HCT116 (cell line): ENCODE measurements at regions not wholly inside any gene's neighbourhood (a gene's known extent, or its start where the extent isn't known, plus 50 kb on each side); places are given as distances from the start of the nearest gene placed in this dataset.

Experiments used
- ATAC-seq: fragments of 200-7000 bp; cut with Tn5 transposase; 2 replicates; pipeline ENCODE4 v1.9.1; 2020; ENCODE audit warnings: mild to moderate bottlenecking, moderate library complexity
- BruUV-seq: library from RNA; stranded (reverse); fragments of 400-500 nt; replicated peaks from 2 replicates; lab custom pipeline; 2021; lab: Mats Ljungman, UMichigan
- CTCF ChIA-PET: fragments of 300-600 bp; sonication (Branson Sonifier 250); formaldehyde crosslinking; loops from one replicate; lab custom pipeline; 2021; ENCODE audit warnings: antibody characterized with exemption; lab: Charles Lee
- POLR2A ChIA-PET: fragments of 300-600, 350-600 bp; sonication (Branson Sonifier 250); formaldehyde crosslinking; loops from one replicate; lab custom pipeline; 2021; ENCODE audit warnings: antibody characterized with exemption; lab: Charles Lee
- RAD21 ChIA-PET, 2 experiments: fragments of 300-600 bp; sonication (Branson Sonifier 250); formaldehyde crosslinking; loops; one replicate each; lab custom pipeline; 2023; ENCODE audit warnings: low total read pairs in 2 of 2; ENCODE audit not compliant: uncharacterized antibody in 2 of 2, unreplicated experiment in 2 of 2, low non-redundant PET in 1 of 2; lab: Charles Lee
- DNase-seq: peaks from one replicate; pipeline ENCODE4 v3.0.0-alpha.2; 2010; ENCODE audit warnings: low read depth, low spot score
- H2AFZ ChIP-seq: fragments of 200-600 bp; shearing (Covaris generic), sonication (generic); 2 replicates; pipeline ENCODE4 v1.6.1; 2017; ENCODE audit warnings: low read depth, mixed run types, mixed read lengths, antibody characterized with exemption, low read length; ENCODE audit not compliant: poor library complexity, severe bottlenecking
- H3K27ac ChIP-seq: 2 replicates; pipeline ENCODE4 v1.5.1; 2012; ENCODE audit warnings: low read depth, low read length
- H3K27me3 ChIP-seq: fragments of 200-600 bp; sonication (generic); 2 replicates; pipeline ENCODE4 v1.6.1; 2016; ENCODE audit warnings: mixed run types, low read length, mixed read lengths; ENCODE audit not compliant: insufficient read depth
- H3K36me3 ChIP-seq, 2 experiments: fragments of 200-500 bp in 1 of 2; fragments of 200-600 bp in 1 of 2; sonication (Bioruptor generic) in 1 of 2; sonication (generic) in 1 of 2; 2 replicates each; pipeline versions ENCODE4 v1.5.1 to v1.6.1; 2014 to 2016; ENCODE audit warnings: low read length in 2 of 2, inconsistent platforms in 1 of 2, mixed read lengths in 1 of 2, mixed run types in 1 of 2; ENCODE audit not compliant: insufficient read depth in 2 of 2, control insufficient read depth in 1 of 2
- H3K4me1 ChIP-seq, 2 experiments: fragments of 200-600 bp in 1 of 2; sonication (generic) in 1 of 2; 2 replicates each; pipeline versions ENCODE4 v1.5.1 to v1.6.1; 2012 to 2017; ENCODE audit warnings: low read length in 2 of 2, inconsistent platforms in 1 of 2, mild to moderate bottlenecking in 1 of 2, mixed read lengths in 1 of 2, mixed run types in 1 of 2, moderate library complexity in 1 of 2; ENCODE audit not compliant: insufficient read depth in 2 of 2, control insufficient read depth in 1 of 2
- H3K4me2 ChIP-seq: fragments of 200-600 bp; sonication (generic); 2 replicates; pipeline ENCODE4 v1.6.1; 2017; ENCODE audit warnings: mixed run types, low read length, mixed read lengths
- H3K4me3 ChIP-seq, 2 experiments: fragments of 200-600 bp in 1 of 2; sonication (generic) in 1 of 2; replicated peaks in 1 of 2; 2 replicates each; pipeline ENCODE4 v1.5.1; 2011 to 2016; ENCODE audit warnings: low read length in 2 of 2, control low read depth in 1 of 2, low read depth in 1 of 2, mild to moderate bottlenecking in 1 of 2, mixed read lengths in 1 of 2, mixed run types in 1 of 2
- H3K79me2 ChIP-seq: fragments of 200-600 bp; sonication (generic); 2 replicates; pipeline ENCODE4 v1.6.1; 2017; ENCODE audit warnings: mild to moderate bottlenecking, mixed run types, low read length, moderate library complexity, mixed read lengths; ENCODE audit not compliant: insufficient read depth
- H3K9ac ChIP-seq: fragments of 200-600 bp; sonication (generic); 2 replicates; pipeline ENCODE4 v1.6.1; 2016; ENCODE audit warnings: low read length, mixed read lengths
- H3K9me2 ChIP-seq: fragments of 200-600 bp; sonication (generic), shearing (Covaris generic); 2 replicates; pipeline ENCODE4 v1.6.1; 2017; ENCODE audit warnings: mixed run types, mild to moderate bottlenecking, moderate library complexity; ENCODE audit not compliant: insufficient read depth
- H3K9me3 ChIP-seq, 2 experiments: fragments of 200-500 bp in 1 of 2; fragments of 200-600 bp in 1 of 2; sonication (Bioruptor generic) in 1 of 2; sonication (generic) in 1 of 2; 2 replicates each; pipeline ENCODE4 v1.6.1; 2014 to 2017; ENCODE audit warnings: low read length in 2 of 2, mixed read lengths in 2 of 2, inconsistent platforms in 1 of 2, low read depth in 1 of 2, mild to moderate bottlenecking in 1 of 2, mixed run types in 1 of 2, moderate library complexity in 1 of 2; ENCODE audit not compliant: control insufficient read depth in 1 of 2, insufficient read depth in 1 of 2
- H4K20me1 ChIP-seq: fragments of 200-600 bp; sonication (generic), shearing (Covaris generic); 2 replicates; pipeline ENCODE4 v1.6.1; 2017; ENCODE audit warnings: mixed run types, mild to moderate bottlenecking, moderate library complexity; ENCODE audit not compliant: insufficient read depth
- CBX3 ChIP-seq: IDR thresholded peaks from 2 replicates; pipeline ENCODE4 v1.6.1; 2012; ENCODE audit warnings: low read depth
- CEBPB ChIP-seq: IDR thresholded peaks from 2 replicates; pipeline ENCODE4 v1.6.1; 2012; ENCODE audit warnings: low read depth
- EZH2 ChIP-seq: fragments of 200-600 bp; sonication (generic); IDR thresholded peaks from 2 replicates; pipeline ENCODE4 v1.6.1; 2017; ENCODE audit warnings: antibody characterized with exemption, mixed run types
- EZH2phosphoT487 ChIP-seq: fragments of 200-600 bp; IDR thresholded peaks from 2 replicates; pipeline ENCODE4 v1.6.1; 2018; ENCODE audit warnings: antibody characterized with exemption, borderline replicate concordance
- FOSL1 ChIP-seq: IDR thresholded peaks from 2 replicates; pipeline ENCODE4 v1.6.1; 2012; ENCODE audit warnings: low read depth
- POLR2A ChIP-seq: IDR thresholded peaks from 2 replicates; pipeline ENCODE4 v1.7.0; 2011; ENCODE audit warnings: borderline replicate concordance; ENCODE audit not compliant: insufficient read depth, insufficient read length; ENCODE audit errors: extremely low read depth
- POLR2AphosphoS5 ChIP-seq: IDR thresholded peaks from 2 replicates; pipeline ENCODE4 v1.6.1; 2011; ENCODE audit warnings: mild to moderate bottlenecking, low read depth, low read length, moderate library complexity
- SIN3A ChIP-seq: IDR thresholded peaks from 2 replicates; pipeline ENCODE4 v1.6.1; 2012; ENCODE audit warnings: low read depth
- SP1 ChIP-seq: IDR thresholded peaks from 2 replicates; pipeline ENCODE4 v1.6.1; 2012; ENCODE audit warnings: low read depth
- SRF ChIP-seq: IDR thresholded peaks from 2 replicates; pipeline ENCODE4 v1.6.1; 2012; ENCODE audit warnings: low read depth
- TCF7L2 ChIP-seq: IDR thresholded peaks from 2 replicates; pipeline ENCODE4 v1.7.0; 2011; ENCODE audit warnings: borderline replicate concordance, inconsistent platforms; ENCODE audit not compliant: insufficient read depth, insufficient read length; ENCODE audit errors: extremely low read depth
- YY1 ChIP-seq: IDR thresholded peaks from 2 replicates; pipeline ENCODE4 v1.6.1; 2011; ENCODE audit warnings: low read length, low read depth, moderate library complexity, mild to moderate bottlenecking; ENCODE audit not compliant: insufficient replicate concordance; ENCODE audit errors: extremely low read depth
- ZFX ChIP-seq: fragments of 450-650 bp; IDR thresholded peaks from 2 replicates; pipeline ENCODE4 v1.6.1; 2017
- ZNF274 ChIP-seq: fragments of 200-500 bp; sonication (Bioruptor generic); IDR thresholded peaks from 2 replicates; pipeline ENCODE4 v1.6.1; 2014; ENCODE audit warnings: mild to moderate bottlenecking, low read depth, low read length, inconsistent platforms
- intact Hi-C: fragments of 100-400 bp; cut with micrococcal nuclease; formaldehyde crosslinking; loops from 2 replicates; pipeline ENCODE4 v1.10.0; 2022
- TF ChIP-seq, protein P1 (sequence below): IDR thresholded peaks from 2 replicates; pipeline ENCODE4 v1.6.1; 2012
- TF ChIP-seq, protein P2 (sequence below): IDR thresholded peaks from 2 replicates; pipeline ENCODE4 v1.6.1; 2012
- TF ChIP-seq, protein P3 (sequence below): IDR thresholded peaks from 2 replicates; pipeline ENCODE4 v1.6.1; 2012; ENCODE audit warnings: low read depth

DNA sequence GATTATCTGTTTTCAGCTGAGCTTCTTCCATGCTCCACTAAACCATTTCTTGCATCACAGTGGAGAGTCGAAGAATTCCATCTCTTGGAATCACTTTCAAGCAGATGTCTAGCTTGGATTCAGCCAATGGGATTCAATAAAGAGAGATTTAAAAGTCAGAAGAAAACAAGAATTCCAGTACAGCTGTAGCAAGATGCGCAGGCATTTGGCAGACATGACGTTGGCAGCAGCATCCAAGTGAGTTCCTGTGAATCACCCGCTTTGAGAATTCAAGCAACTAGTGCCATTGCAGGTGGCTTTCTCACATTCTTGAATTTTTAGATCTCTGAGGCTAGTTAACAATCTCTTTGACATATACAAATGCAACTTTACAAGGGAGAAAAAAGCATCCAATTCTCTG lies 467.0 kb downstream of the CDH10 start:
- ChIA-PET POLR2A (no interaction called here), CTCF (no interaction called here), RAD21 (no interaction called here)
- no peaks in the 10 kb centered on the region for H3K79me2 ChIP-seq
- no peaks in the 10 kb centered on the region for H3K27me3 ChIP-seq
- no peak overlapping the region for H3K27ac ChIP-seq
- no peak overlapping the region for H2AFZ ChIP-seq
- no peaks in the 10 kb centered on the region for H3K4me1 ChIP-seq
- no peak overlapping the region for H3K9ac ChIP-seq
- no peak for ATAC-seq
- TF ChIP-seq SRF (no peak), ZNF274 (no peak), CBX3 (no peak), EZH2 (no peak)
- TF ChIP-seq, protein P1, sequence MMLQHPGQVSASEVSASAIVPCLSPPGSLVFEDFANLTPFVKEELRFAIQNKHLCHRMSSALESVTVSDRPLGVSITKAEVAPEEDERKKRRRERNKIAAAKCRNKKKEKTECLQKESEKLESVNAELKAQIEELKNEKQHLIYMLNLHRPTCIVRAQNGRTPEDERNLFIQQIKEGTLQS: no peak
- no peak overlapping the region for H3K4me2 ChIP-seq
- peaks cover 5 to 15% of the 10 kb centered on the region in 2 experiments; a peak in 3 of 4 replicates for H3K9me3 ChIP-seq
- no peaks in the 10 kb centered on the region for H3K36me3 ChIP-seq
- no peak overlapping the region for H3K4me3 ChIP-seq
- BruUV-seq: no TSS peak
- intact Hi-C loops: no loop called here
- H3K9me2 ChIP-seq: no peaks in the 10 kb centered on the region
- H4K20me1 ChIP-seq: no peaks in the 10 kb centered on the region
- DNase-seq: no peak

DNA sequence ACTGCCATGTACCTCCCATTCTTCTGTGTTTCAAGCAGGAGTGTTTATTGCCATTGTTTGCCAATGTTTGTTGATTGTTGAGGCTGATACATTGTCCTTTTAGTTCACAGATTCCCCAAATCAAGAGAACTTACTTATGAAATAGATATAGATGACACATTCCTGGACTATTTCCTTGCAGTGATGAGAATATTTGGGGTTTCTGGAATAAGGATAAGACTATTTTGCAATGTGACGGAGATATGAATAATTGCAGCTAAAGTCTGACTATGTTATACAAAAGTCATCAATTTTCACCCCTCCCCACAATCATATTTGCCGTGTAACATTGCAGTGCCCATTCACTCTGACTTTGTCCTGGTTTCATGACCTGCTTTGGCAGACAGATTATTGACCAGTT lies 460.8 kb downstream of the CDH10 start:
- BruUV-seq: no TSS peak
- intact Hi-C loops: no loop called here
- H3K79me2 ChIP-seq: no peaks in the 10 kb centered on the region
- CTCF ChIA-PET: no interaction called here
- no peaks in the 10 kb centered on the region for H4K20me1 ChIP-seq
- H3K4me2 ChIP-seq: no peak overlapping the region
- H3K36me3 ChIP-seq: no peaks in the 10 kb centered on the region
- H3K4me1 ChIP-seq: no peaks in the 10 kb centered on the region
- no peak overlapping the region for H3K27ac ChIP-seq
- no peak overlapping the region for H2AFZ ChIP-seq
- DNase-seq (no peak), ATAC-seq (no peak)
- H3K9ac ChIP-seq: no peak overlapping the region
- no peaks in the 10 kb centered on the region for H3K9me2 ChIP-seq
- RAD21 ChIA-PET: no interaction called here
- POLR2A ChIA-PET: no interaction called here
- H3K9me3 ChIP-seq: peaks cover 5 to 20% of the 10 kb centered on the region in 2 experiments; a peak in 3 of 4 replicates
- H3K27me3 ChIP-seq: no peaks in the 10 kb centered on the region
- no peak overlapping the region for H3K4me3 ChIP-seq
- TF ChIP-seq, protein P2, sequence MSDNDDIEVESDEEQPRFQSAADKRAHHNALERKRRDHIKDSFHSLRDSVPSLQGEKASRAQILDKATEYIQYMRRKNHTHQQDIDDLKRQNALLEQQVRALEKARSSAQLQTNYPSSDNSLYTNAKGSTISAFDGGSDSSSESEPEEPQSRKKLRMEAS: no peak
- TF ChIP-seq TCF7L2 (no peak), ZFX (no peak), ZNF274 (no peak), EZH2 (no peak), POLR2A (no peak), EZH2phosphoT487 (no peak), SIN3A (no peak), CEBPB (no peak), SP1 (no peak), YY1 (no peak), POLR2AphosphoS5 (no peak), FOSL1 (no peak)
- TF ChIP-seq, protein P3, sequence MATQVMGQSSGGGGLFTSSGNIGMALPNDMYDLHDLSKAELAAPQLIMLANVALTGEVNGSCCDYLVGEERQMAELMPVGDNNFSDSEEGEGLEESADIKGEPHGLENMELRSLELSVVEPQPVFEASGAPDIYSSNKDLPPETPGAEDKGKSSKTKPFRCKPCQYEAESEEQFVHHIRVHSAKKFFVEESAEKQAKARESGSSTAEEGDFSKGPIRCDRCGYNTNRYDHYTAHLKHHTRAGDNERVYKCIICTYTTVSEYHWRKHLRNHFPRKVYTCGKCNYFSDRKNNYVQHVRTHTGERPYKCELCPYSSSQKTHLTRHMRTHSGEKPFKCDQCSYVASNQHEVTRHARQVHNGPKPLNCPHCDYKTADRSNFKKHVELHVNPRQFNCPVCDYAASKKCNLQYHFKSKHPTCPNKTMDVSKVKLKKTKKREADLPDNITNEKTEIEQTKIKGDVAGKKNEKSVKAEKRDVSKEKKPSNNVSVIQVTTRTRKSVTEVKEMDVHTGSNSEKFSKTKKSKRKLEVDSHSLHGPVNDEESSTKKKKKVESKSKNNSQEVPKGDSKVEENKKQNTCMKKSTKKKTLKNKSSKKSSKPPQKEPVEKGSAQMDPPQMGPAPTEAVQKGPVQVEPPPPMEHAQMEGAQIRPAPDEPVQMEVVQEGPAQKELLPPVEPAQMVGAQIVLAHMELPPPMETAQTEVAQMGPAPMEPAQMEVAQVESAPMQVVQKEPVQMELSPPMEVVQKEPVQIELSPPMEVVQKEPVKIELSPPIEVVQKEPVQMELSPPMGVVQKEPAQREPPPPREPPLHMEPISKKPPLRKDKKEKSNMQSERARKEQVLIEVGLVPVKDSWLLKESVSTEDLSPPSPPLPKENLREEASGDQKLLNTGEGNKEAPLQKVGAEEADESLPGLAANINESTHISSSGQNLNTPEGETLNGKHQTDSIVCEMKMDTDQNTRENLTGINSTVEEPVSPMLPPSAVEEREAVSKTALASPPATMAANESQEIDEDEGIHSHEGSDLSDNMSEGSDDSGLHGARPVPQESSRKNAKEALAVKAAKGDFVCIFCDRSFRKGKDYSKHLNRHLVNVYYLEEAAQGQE: no peak
